ENCODE measurements at regions not wholly inside any gene's neighbourhood (a gene's known extent, or its start where the extent isn't known, plus 50 kb on each side); places are given as distances from the start of the nearest gene placed in this dataset.

GRCh38 chr5:97434021-97434420, 251.0 kb upstream of the RIOK2 start:
- ATAC-seq (no peak), DNase-seq (ENCODE audit: low read depth, low spot score) (no peak)
- ChIA-PET CTCF (interaction anchor here (0.6 kb wide), 1 partner anchor 9 kb away, joined by 3 read pairs; no protein-coding TSS in a partner anchor), POLR2A (no interaction called here)
- in situ Hi-C loops (cut with HindIII; ENCODE audit: low pct_unique_long_range_greater_than_20kb, low sequenced_read_pairs) (no loop called here), intact Hi-C loops (cut with micrococcal nuclease; ENCODE audit: unreplicated experiment) (no loop called here)
- TF ChIP-seq TCF7L2 (IDR thresholded peaks at IDR 0.05; ENCODE audit: low read depth, low read length) = no peak
- no peak for TF ChIP-seq CTCF (IDR thresholded peaks at IDR 0.05)
- no peak for TF ChIP-seq POLR2AphosphoS5 (IDR thresholded peaks at IDR 0.05; ENCODE audit: low read depth, low read length)
- TF ChIP-seq SIN3A (IDR thresholded peaks at IDR 0.05; ENCODE audit: borderline replicate concordance, insufficient read depth, low read depth, low read length) = no peak
- TF ChIP-seq REST (IDR thresholded peaks at IDR 0.05; ENCODE audit: insufficient read depth in 1 of 2, low read depth in 2 of 2, low read length in 1 of 2) = no peak
- Histone ChIP-seq H3K27me3 (ENCODE audit: control insufficient read depth, insufficient read depth, low read length) (no peaks in the 10 kb centered on the region), H3K4me1 (ENCODE audit: control insufficient read depth, insufficient read depth, low read length) (no peaks in the 10 kb centered on the region), H3K27ac (ENCODE audit: low read length) (no peak overlapping the region), H3K36me3 (ENCODE audit: control insufficient read depth, insufficient read depth, low read length) (no peaks in the 10 kb centered on the region), H3K9me3 (ENCODE audit: control insufficient read depth, insufficient read depth, low read depth, low read length) (no peaks in the 10 kb centered on the region), H3K4me3 (ENCODE audit: low read depth in 2 of 2, low read length in 2 of 2) (no peak overlapping the region)
- BruUV-seq (replicated peaks) = no TSS peak

GRCh38 chr5:97436405-97436804, 253.4 kb upstream of the RIOK2 start:
- H3K36me3 ChIP-seq (ENCODE audit: control insufficient read depth, insufficient read depth, low read length) = no peaks in the 10 kb centered on the region
- intact Hi-C loops (cut with micrococcal nuclease; ENCODE audit: unreplicated experiment) (no loop called here), in situ Hi-C loops (cut with HindIII; ENCODE audit: low pct_unique_long_range_greater_than_20kb, low sequenced_read_pairs) (no loop called here)
- no peak for TF ChIP-seq CTCF (IDR thresholded peaks at IDR 0.05)
- TF ChIP-seq REST (IDR thresholded peaks at IDR 0.05; ENCODE audit: insufficient read depth in 1 of 2, low read depth in 2 of 2, low read length in 1 of 2) = no peak
- TF ChIP-seq TCF7L2 (IDR thresholded peaks at IDR 0.05; ENCODE audit: low read depth, low read length) = no peak
- no peak for TF ChIP-seq SIN3A (IDR thresholded peaks at IDR 0.05; ENCODE audit: borderline replicate concordance, insufficient read depth, low read depth, low read length)
- TF ChIP-seq POLR2AphosphoS5 (IDR thresholded peaks at IDR 0.05; ENCODE audit: low read depth, low read length) = no peak
- H3K27me3 ChIP-seq (ENCODE audit: control insufficient read depth, insufficient read depth, low read length) = no peaks in the 10 kb centered on the region
- DNase-seq (ENCODE audit: low read depth, low spot score) (no peak), ATAC-seq (no peak)
- no peak overlapping the region for H3K27ac ChIP-seq (ENCODE audit: low read length)
- BruUV-seq (replicated peaks) = no TSS peak
- POLR2A ChIA-PET = no interaction called here
- no peak overlapping the region for H3K4me3 ChIP-seq (ENCODE audit: low read depth in 2 of 2, low read length in 2 of 2)
- CTCF ChIA-PET = no interaction called here
- H3K4me1 ChIP-seq (ENCODE audit: control insufficient read depth, insufficient read depth, low read length) = no peaks in the 10 kb centered on the region
- H3K9me3 ChIP-seq (ENCODE audit: control insufficient read depth, insufficient read depth, low read depth, low read length) = no peaks in the 10 kb centered on the region
